H9 (cell line): ENCODE measurements at regions not wholly inside any gene's neighbourhood (a gene's known extent, or its start where the extent isn't known, plus 50 kb on each side); places are given as distances from the start of the nearest gene placed in this dataset.

Experiments
- DNase-seq: peaks from one replicate; pipeline ENCODE4 v3.0.0-alpha.2; 2017
- H2AFZ ChIP-seq: one replicate; pipeline ENCODE4 v1.6.1; 2013; ENCODE audit warnings: mild to moderate bottlenecking, low read length, control low read depth, moderate library complexity
- H2AK5ac ChIP-seq: 2 replicates; pipeline ENCODE4 v1.6.1; 2013; ENCODE audit warnings: low read length, control low read depth, mixed read lengths; ENCODE audit not compliant: insufficient read length
- H2BK120ac ChIP-seq: one replicate; pipeline ENCODE4 v1.6.1; 2013; ENCODE audit warnings: low read depth, mild to moderate bottlenecking, low read length, control low read depth, inconsistent platforms; ENCODE audit not compliant: poor library complexity, severe bottlenecking
- H2BK12ac ChIP-seq: 2 replicates; pipeline ENCODE4 v1.6.1; 2013; ENCODE audit warnings: low read length, control low read depth, mixed read lengths, low read depth; ENCODE audit not compliant: insufficient read length
- H2BK15ac ChIP-seq: 2 replicates; pipeline ENCODE4 v1.6.1; 2013; ENCODE audit warnings: low read depth, low read length, control low read depth
- H2BK20ac ChIP-seq: one replicate; pipeline ENCODE4 v1.6.1; 2013; ENCODE audit warnings: low read depth, mild to moderate bottlenecking, low read length, control low read depth, inconsistent platforms; ENCODE audit not compliant: poor library complexity, severe bottlenecking
- H2BK5ac ChIP-seq: 2 replicates; pipeline ENCODE4 v1.6.1; 2013; ENCODE audit warnings: low read length, control low read depth, mixed read lengths; ENCODE audit not compliant: insufficient read length
- H3K14ac ChIP-seq: 2 replicates; pipeline ENCODE4 v1.6.1; 2013; ENCODE audit warnings: low read length, control low read depth; ENCODE audit not compliant: insufficient read depth
- H3K18ac ChIP-seq: 2 replicates; pipeline ENCODE4 v1.6.1; 2013; ENCODE audit warnings: low read depth, mild to moderate bottlenecking, mixed read lengths, low read length, control low read depth; ENCODE audit not compliant: insufficient read length
- H3K23ac ChIP-seq: 2 replicates; pipeline ENCODE4 v1.6.1; 2013; ENCODE audit warnings: low read length, control low read depth, mixed read lengths, low read depth; ENCODE audit not compliant: insufficient read length
- H3K23me2 ChIP-seq: 2 replicates; pipeline ENCODE4 v1.6.1; 2013; ENCODE audit warnings: low read depth, mild to moderate bottlenecking, mixed read lengths, low read length, control low read depth; ENCODE audit not compliant: insufficient read length, poor library complexity, severe bottlenecking
- H3K27ac ChIP-seq: 2 replicates; pipeline ENCODE4 v1.5.1; 2013; ENCODE audit warnings: low read length, control low read depth, mixed read lengths, low read depth; ENCODE audit not compliant: insufficient read length
- H3K27me3 ChIP-seq: 2 replicates; pipeline ENCODE4 v1.6.1; 2013; ENCODE audit warnings: low read length, control low read depth, inconsistent platforms; ENCODE audit not compliant: insufficient read depth
- H3K4ac ChIP-seq: 2 replicates; pipeline ENCODE4 v1.6.1; 2013; ENCODE audit warnings: low read depth, mild to moderate bottlenecking, control low read depth, inconsistent platforms, low read length, moderate library complexity
- H3K4me1 ChIP-seq: 2 replicates; pipeline ENCODE4 v1.6.1; 2013; ENCODE audit warnings: low read length, control low read depth, inconsistent platforms; ENCODE audit not compliant: insufficient read depth
- H3K4me2 ChIP-seq: 2 replicates; pipeline ENCODE4 v1.6.1; 2013; ENCODE audit warnings: low read length, control low read depth, mixed read lengths; ENCODE audit not compliant: insufficient read length, insufficient read depth
- H3K56ac ChIP-seq: 2 replicates; pipeline ENCODE4 v1.6.1; 2013; ENCODE audit warnings: low read depth, mild to moderate bottlenecking, mixed read lengths, low read length, control low read depth; ENCODE audit not compliant: insufficient read length
- H3K79me1 ChIP-seq: 2 replicates; pipeline ENCODE4 v1.6.1; 2013; ENCODE audit warnings: low read depth, mild to moderate bottlenecking, moderate library complexity, low read length, control low read depth, inconsistent platforms; ENCODE audit not compliant: insufficient read depth, poor library complexity, severe bottlenecking
- H3K79me2 ChIP-seq: 2 replicates; pipeline ENCODE4 v1.6.1; 2013; ENCODE audit warnings: low read length, control low read depth, inconsistent platforms; ENCODE audit not compliant: insufficient read depth
- H3K9ac ChIP-seq: 2 replicates; pipeline ENCODE4 v1.6.1; 2013; ENCODE audit warnings: low read length, control low read depth, mixed read lengths; ENCODE audit not compliant: insufficient read length; ENCODE audit errors: extremely low read depth
- H3K9me3 ChIP-seq: one replicate; pipeline ENCODE4 v1.6.1; 2013; ENCODE audit warnings: low read depth, low read length, inconsistent platforms; ENCODE audit not compliant: control insufficient read depth
- H3T11ph ChIP-seq: one replicate; pipeline ENCODE4 v1.6.1; 2013; ENCODE audit warnings: mild to moderate bottlenecking, low read length, control low read depth, inconsistent platforms
- H4K20me1 ChIP-seq: one replicate; pipeline ENCODE4 v1.6.1; 2013; ENCODE audit not compliant: control insufficient read depth, insufficient read length, insufficient read depth
- H4K5ac ChIP-seq: 2 replicates; pipeline ENCODE4 v1.6.1; 2013; ENCODE audit warnings: low read depth, mild to moderate bottlenecking, mixed read lengths, low read length, control low read depth; ENCODE audit not compliant: insufficient read length
- H4K8ac ChIP-seq: replicated peaks from 2 replicates; pipeline ENCODE4 v1.6.1; 2013; ENCODE audit warnings: low read length, control low read depth, mixed read lengths, low read depth; ENCODE audit not compliant: insufficient read length
- H4K91ac ChIP-seq: 2 replicates; pipeline ENCODE4 v1.6.1; 2013; ENCODE audit warnings: low read depth, mild to moderate bottlenecking, moderate library complexity, mixed read lengths, low read length, control low read depth; ENCODE audit not compliant: insufficient read length
- H3K27ac Mint-ChIP-seq, 3 experiments: 2 replicates in 2 of 3; 3 replicates in 1 of 3; pipeline ENCODE4 v1.8.0; 2020 to 2021; ENCODE audit warnings: mixed read lengths in 3 of 3, mild to moderate bottlenecking in 1 of 3, moderate library complexity in 1 of 3
- H3K27me3 Mint-ChIP-seq: 2 replicates; pipeline ENCODE4 v1.8.0; 2021; ENCODE audit warnings: low read depth, mild to moderate bottlenecking, moderate library complexity, mixed read lengths
- H3K36me3 Mint-ChIP-seq, 3 experiments: 2 replicates in 2 of 3; 3 replicates in 1 of 3; pipeline ENCODE4 v1.8.0; 2020 to 2021; ENCODE audit warnings: low read depth in 3 of 3, mixed read lengths in 3 of 3; ENCODE audit not compliant: insufficient read depth in 1 of 3
- H3K4me1 Mint-ChIP-seq, 2 experiments: 2 replicates each; pipeline ENCODE4 v1.8.0; 2020; ENCODE audit warnings: mixed read lengths in 2 of 2
- H3K4me3 Mint-ChIP-seq, 2 experiments: 2 replicates in 1 of 2; 3 replicates in 1 of 2; pipeline ENCODE4 v1.8.0; 2020 to 2021; ENCODE audit warnings: mild to moderate bottlenecking in 2 of 2, mixed read lengths in 2 of 2, moderate library complexity in 1 of 2
- H3K9me3 Mint-ChIP-seq, 2 experiments: 2 replicates in 1 of 2; 3 replicates in 1 of 2; pipeline ENCODE4 v1.8.0; 2020; ENCODE audit warnings: mild to moderate bottlenecking in 2 of 2, mixed read lengths in 2 of 2, moderate library complexity in 1 of 2
- WGBS: extraction: QIAGEN DNeasy Blood & Tissue Kit; methylation state at CpG from one replicate; pipeline ENCODE4 v1.1.7; 2013; ENCODE audit warnings: missing lambda C conversion rate, low lambda C conversion rate, mixed read lengths; ENCODE audit not compliant: insufficient read length; ENCODE audit errors: extremely low coverage; 5-methylcytosine and 5-hydroxymethylcytosine counted together
- TF ChIP-seq, protein P1 (sequence below): fragments of 200-600 bp; sonication (generic); conservative IDR thresholded peaks from 3 replicates; pipeline ENCODE4 v1.8.0; 2021; ENCODE audit warnings: antibody characterized with exemption, mild to moderate bottlenecking

- Histone ChIP-seq H3K18ac (no peak overlapping the region), H3K27ac (no peak overlapping the region), H2BK12ac (no peak overlapping the region), H3K4me1 (no peaks in the 10 kb centered on the region), H3K23ac (no peak overlapping the region), H3K79me2 (no peaks in the 10 kb centered on the region), H3K14ac (no peak overlapping the region), H3K9me3 (no peaks in the 10 kb centered on the region), H3K27me3 (no peaks in the 10 kb centered on the region), H3K4ac (no peak overlapping the region), H2BK120ac (no peak overlapping the region), H2BK20ac (no peak overlapping the region), H2BK15ac (no peak overlapping the region), H3K23me2 (no peaks in the 10 kb centered on the region), H2AK5ac (no peak overlapping the region), H3K79me1 (no peaks in the 10 kb centered on the region), H4K8ac (no peak overlapping the region), H3K56ac (no peak overlapping the region), H4K5ac (no peak overlapping the region), H4K20me1 (no peaks in the 10 kb centered on the region), H3T11ph (no peak overlapping the region), H2BK5ac (no peak overlapping the region), H4K91ac (no peak overlapping the region), H3K9ac (no peak overlapping the region), H3K4me2 (no peak overlapping the region), H2AFZ (no peak overlapping the region)
- Mint-ChIP-seq H3K27me3 (no peaks in the 10 kb centered on the region), H3K4me1 (peaks cover 3 to 9% of the 10 kb centered on the region in 2 experiments; a peak in 3 of 4 replicates), H3K36me3 (0 out of 7 replicates have a peak, but pooled peaks cover 0 to 2% (median 0%) of the 10 kb centered on the region in 3 experiments), H3K9me3 (peaks cover 0 to 2% of the 10 kb centered on the region in 2 experiments; a peak in 1 of 5 replicates), H3K4me3 (no peak overlapping the region), H3K27ac (no peak overlapping the region)
- no peak for DNase-seq
- WGBS: no CpG with 5 or more reads among the region's 3 CpGs
- TF ChIP-seq, protein P1, sequence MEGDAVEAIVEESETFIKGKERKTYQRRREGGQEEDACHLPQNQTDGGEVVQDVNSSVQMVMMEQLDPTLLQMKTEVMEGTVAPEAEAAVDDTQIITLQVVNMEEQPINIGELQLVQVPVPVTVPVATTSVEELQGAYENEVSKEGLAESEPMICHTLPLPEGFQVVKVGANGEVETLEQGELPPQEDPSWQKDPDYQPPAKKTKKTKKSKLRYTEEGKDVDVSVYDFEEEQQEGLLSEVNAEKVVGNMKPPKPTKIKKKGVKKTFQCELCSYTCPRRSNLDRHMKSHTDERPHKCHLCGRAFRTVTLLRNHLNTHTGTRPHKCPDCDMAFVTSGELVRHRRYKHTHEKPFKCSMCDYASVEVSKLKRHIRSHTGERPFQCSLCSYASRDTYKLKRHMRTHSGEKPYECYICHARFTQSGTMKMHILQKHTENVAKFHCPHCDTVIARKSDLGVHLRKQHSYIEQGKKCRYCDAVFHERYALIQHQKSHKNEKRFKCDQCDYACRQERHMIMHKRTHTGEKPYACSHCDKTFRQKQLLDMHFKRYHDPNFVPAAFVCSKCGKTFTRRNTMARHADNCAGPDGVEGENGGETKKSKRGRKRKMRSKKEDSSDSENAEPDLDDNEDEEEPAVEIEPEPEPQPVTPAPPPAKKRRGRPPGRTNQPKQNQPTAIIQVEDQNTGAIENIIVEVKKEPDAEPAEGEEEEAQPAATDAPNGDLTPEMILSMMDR: no peak
These were observed 112.6 kb upstream of the LUZP2 start for GRCh38 chr11:24384240-24384639.
